ENCODE measurements at regions not wholly inside any gene's neighbourhood (a gene's known extent, or its start where the extent isn't known, plus 50 kb on each side); places are given as distances from the start of the nearest gene placed in this dataset.

- H3K36me3 Mint-ChIP-seq (ENCODE audit: low read depth, unreplicated experiment) = no peaks in the 10 kb centered on the region
- no peak for DNase-seq (ENCODE audit: low spot score)
- no peak overlapping the region for H3K4me3 Mint-ChIP-seq (ENCODE audit: unreplicated experiment)
- no peak overlapping the region for H3K27ac Mint-ChIP-seq (ENCODE audit: unreplicated experiment)
- H3K4me1 Mint-ChIP-seq (ENCODE audit: unreplicated experiment) = no peaks in the 10 kb centered on the region
- H3K9me3 Mint-ChIP-seq (ENCODE audit: unreplicated experiment) = no peaks in the 10 kb centered on the region
- no peaks in the 10 kb centered on the region for H3K27me3 Mint-ChIP-seq (ENCODE audit: unreplicated experiment)
- no peak for TF ChIP-seq CTCF (IDR thresholded peaks at IDR 0.05; ENCODE audit: unreplicated experiment)
Measured at GRCh38 chr7:120181499-120181898, 91.5 kb upstream of the KCND2 start.

GRCh38 chr7:120184866-120185265, 88.1 kb upstream of the KCND2 start:
- H3K4me3 Mint-ChIP-seq (ENCODE audit: unreplicated experiment) = no peak overlapping the region
- no peaks in the 10 kb centered on the region for H3K27me3 Mint-ChIP-seq (ENCODE audit: unreplicated experiment)
- H3K9me3 Mint-ChIP-seq (ENCODE audit: unreplicated experiment) = no peaks in the 10 kb centered on the region
- no peak for DNase-seq (ENCODE audit: low spot score)
- H3K4me1 Mint-ChIP-seq (ENCODE audit: unreplicated experiment) = no peaks in the 10 kb centered on the region
- no peak overlapping the region for H3K27ac Mint-ChIP-seq (ENCODE audit: unreplicated experiment)
- TF ChIP-seq CTCF (IDR thresholded peaks at IDR 0.05; ENCODE audit: unreplicated experiment) = no peak
- H3K36me3 Mint-ChIP-seq (ENCODE audit: low read depth, unreplicated experiment) = no peaks in the 10 kb centered on the region

- DNase-seq (ENCODE audit: low spot score) = no peak
- Mint-ChIP-seq H3K9me3 (ENCODE audit: unreplicated experiment) (no peaks in the 10 kb centered on the region), H3K27me3 (ENCODE audit: unreplicated experiment) (no peaks in the 10 kb centered on the region), H3K27ac (ENCODE audit: unreplicated experiment) (no peak overlapping the region), H3K4me1 (ENCODE audit: unreplicated experiment) (no peaks in the 10 kb centered on the region), H3K4me3 (ENCODE audit: unreplicated experiment) (no peak overlapping the region), H3K36me3 (ENCODE audit: low read depth, unreplicated experiment) (no peaks in the 10 kb centered on the region)
- TF ChIP-seq CTCF (IDR thresholded peaks at IDR 0.05; ENCODE audit: unreplicated experiment) = no peak
Measured at GRCh38 chr7:120185940-120186682, 86.9 kb upstream of the KCND2 start.

- no peak for DNase-seq (ENCODE audit: low spot score)
- H3K27ac Mint-ChIP-seq (ENCODE audit: unreplicated experiment) = no peak overlapping the region
- no peaks in the 10 kb centered on the region for H3K27me3 Mint-ChIP-seq (ENCODE audit: unreplicated experiment)
Measured at GRCh38 chr7:120186688-120187087, 86.3 kb upstream of the KCND2 start.

More at GRCh38 chr7:120186688-120187087, 86.3 kb upstream of the KCND2 start:
- Mint-ChIP-seq H3K4me3 (ENCODE audit: unreplicated experiment) (no peak overlapping the region), H3K36me3 (ENCODE audit: low read depth, unreplicated experiment) (no peaks in the 10 kb centered on the region), H3K4me1 (ENCODE audit: unreplicated experiment) (no peaks in the 10 kb centered on the region), H3K9me3 (ENCODE audit: unreplicated experiment) (no peaks in the 10 kb centered on the region)
- TF ChIP-seq CTCF (IDR thresholded peaks at IDR 0.05; ENCODE audit: unreplicated experiment) = no peak
